Endothelial cell of umbilical vein (primary cell): ENCODE measurements at regions not wholly inside any gene's neighbourhood (a gene's known extent, or its start where the extent isn't known, plus 50 kb on each side); places are given as distances from the start of the nearest gene placed in this dataset.

Source experiments
- BruUV-seq: library from RNA; stranded (reverse); fragments of 400-500 nt; replicated peaks from 2 replicates; lab custom pipeline; 2021; lab: Mats Ljungman, UMichigan
- CTCF ChIA-PET: fragments of 300-600, 350-600 bp; sonication (Branson Sonifier 250); formaldehyde crosslinking; loops from one replicate; lab custom pipeline; 2021; ENCODE audit warnings: antibody characterized with exemption, inconsistent platforms; lab: Charles Lee
- POLR2A ChIA-PET: fragments of 300-600, 350-600 bp; sonication (Branson Sonifier 250); formaldehyde crosslinking; loops from one replicate; lab custom pipeline; 2021; ENCODE audit warnings: antibody characterized with exemption, inconsistent platforms; lab: Charles Lee
- DNase-seq: peaks from one replicate; pipeline ENCODE4 v3.0.0-alpha.2; 2011; ENCODE audit warnings: low read depth, low spot score
- FAIRE-seq: peaks from 2 replicates; lab custom pipeline; 2011; peaks lifted over from hg19 to GRCh38; lab: Jason Lieb, UNC
- H2AFZ ChIP-seq: 2 replicates; pipeline ENCODE4 v1.6.0; 2012; ENCODE audit warnings: low read depth, low read length, control low read depth, inconsistent platforms
- H3K27ac ChIP-seq: 2 replicates; pipeline ENCODE4 v1.5.1; 2011; ENCODE audit warnings: low read depth, mild to moderate bottlenecking, control low read depth, low read length, moderate library complexity; ENCODE audit not compliant: insufficient read depth
- H3K27me3 ChIP-seq, 2 experiments: 2 replicates each; pipeline versions ENCODE4 v1.6.0 to v1.6.1; 2011; ENCODE audit warnings: low read length in 2 of 2, mixed read lengths in 1 of 2; ENCODE audit not compliant: control insufficient read depth in 2 of 2, insufficient read depth in 2 of 2
- H3K36me3 ChIP-seq, 2 experiments: 2 replicates in 1 of 2; 3 replicates in 1 of 2; pipeline ENCODE4 v1.5.1; 2011; ENCODE audit warnings: low read length in 2 of 2, mild to moderate bottlenecking in 1 of 2, moderate library complexity in 1 of 2; ENCODE audit not compliant: control insufficient read depth in 2 of 2, insufficient read depth in 2 of 2; ENCODE audit errors: extremely low read depth in 1 of 2
- H3K4me1 ChIP-seq: 3 replicates; pipeline ENCODE4 v1.5.1; 2011; ENCODE audit warnings: mild to moderate bottlenecking, low read length; ENCODE audit not compliant: control insufficient read depth, insufficient read depth; ENCODE audit errors: extremely low read depth
- H3K4me2 ChIP-seq: 2 replicates; pipeline ENCODE4 v1.6.1; 2011; ENCODE audit warnings: low read length, control low read depth, mixed read lengths; ENCODE audit not compliant: insufficient read depth
- H3K4me3 ChIP-seq, 3 experiments: fragments of 200-600 bp in 1 of 3; sonication (generic), shearing (Covaris generic) in 1 of 3; replicated peaks in 1 of 3; 2 replicates each; pipeline ENCODE4 v1.5.1; 2011 to 2016; ENCODE audit warnings: control low read depth in 3 of 3, low read length in 3 of 3, mild to moderate bottlenecking in 2 of 3, inconsistent platforms in 1 of 3, low read depth in 1 of 3, moderate library complexity in 1 of 3; ENCODE audit not compliant: insufficient read depth in 1 of 3
- H3K79me2 ChIP-seq: 2 replicates; pipeline ENCODE4 v1.6.0; 2012; ENCODE audit warnings: low read length, inconsistent platforms; ENCODE audit not compliant: control insufficient read depth, insufficient read depth
- H3K9ac ChIP-seq: replicated peaks from 2 replicates; pipeline ENCODE3; 2011; ENCODE audit warnings: low read length, control low read depth; ENCODE audit not compliant: insufficient read depth; ENCODE audit errors: extremely low read depth
- H3K9me1 ChIP-seq: replicated peaks from 3 replicates; pipeline ENCODE4 v1.6.0; 2011; ENCODE audit warnings: mild to moderate bottlenecking, low read length; ENCODE audit not compliant: control insufficient read depth, insufficient read depth; ENCODE audit errors: extremely low read depth
- H3K9me3 ChIP-seq: replicated peaks from 2 replicates; pipeline ENCODE4 v1.5.1; 2012; ENCODE audit warnings: low read length, inconsistent platforms; ENCODE audit not compliant: control insufficient read depth, insufficient read depth
- H4K20me1 ChIP-seq: replicated peaks from 2 replicates; pipeline ENCODE3; 2011; ENCODE audit warnings: mild to moderate bottlenecking, low read length; ENCODE audit not compliant: control insufficient read depth, insufficient read depth; ENCODE audit errors: extremely low read depth
- CTCF ChIP-seq, 2 donors: IDR thresholded peaks; 1 replicate in 1 of 2; 2 replicates in 1 of 2; pipeline ENCODE4 v1.5.1; 2011; ENCODE audit warnings: low read length in 2 of 2, mild to moderate bottlenecking in 2 of 2, moderate library complexity in 2 of 2, control low read depth in 1 of 2, inconsistent platforms in 1 of 2, low read depth in 1 of 2; ENCODE audit not compliant: insufficient read depth in 1 of 2; ENCODE audit errors: extremely low read depth in 1 of 2
- EZH2 ChIP-seq: IDR thresholded peaks from 2 replicates; pipeline ENCODE4 v1.6.1; 2012; ENCODE audit warnings: borderline replicate concordance, low read depth, mild to moderate bottlenecking, moderate library complexity, low read length, inconsistent platforms; ENCODE audit not compliant: severe bottlenecking
- FOS ChIP-seq: IDR thresholded peaks from 2 replicates; pipeline ENCODE4 v1.6.1; 2011; ENCODE audit warnings: mild to moderate bottlenecking, low read length, moderate library complexity, borderline replicate concordance; ENCODE audit not compliant: insufficient read depth
- GATA2 ChIP-seq: IDR thresholded peaks from 2 replicates; pipeline ENCODE4 v1.7.0; 2011; ENCODE audit warnings: low read depth, mild to moderate bottlenecking, moderate library complexity, mixed read lengths, low read length; ENCODE audit not compliant: insufficient read length, insufficient read depth
- JUN ChIP-seq: IDR thresholded peaks from 2 replicates; pipeline ENCODE4 v1.6.1; 2011; ENCODE audit warnings: borderline replicate concordance, low read depth; ENCODE audit not compliant: insufficient read length, insufficient read depth
- MAX ChIP-seq: IDR thresholded peaks from 2 replicates; pipeline ENCODE4 v1.6.1; 2011; ENCODE audit not compliant: insufficient read depth, insufficient read length
- MYC ChIP-seq: IDR thresholded peaks from one replicate; pipeline ENCODE4 v1.6.1; 2011; ENCODE audit warnings: mild to moderate bottlenecking, low read depth, low read length
- POLR2A ChIP-seq: IDR thresholded peaks from 2 replicates; pipeline ENCODE4 v1.6.1; 2012; ENCODE audit warnings: low read depth, mild to moderate bottlenecking, control low read depth, low read length
- POLR2AphosphoS5 ChIP-seq: IDR thresholded peaks from 2 replicates; pipeline ENCODE4 v1.6.1; 2012; ENCODE audit warnings: low read depth, mild to moderate bottlenecking, control low read depth, low read length, moderate library complexity; ENCODE audit not compliant: insufficient read depth
- dilution Hi-C: fragments of 300-500 bp; cut with MboI; formaldehyde crosslinking; loops from one replicate; pipeline ENCODE4 v1.15.0; 2019; ENCODE audit warnings: low sequenced_read_pairs; ENCODE audit not compliant: extremely low pct_ligation_motif_present
- intact Hi-C: fragments of 100-400 bp; cut with micrococcal nuclease; formaldehyde crosslinking; loops from one replicate; pipeline ENCODE4 v1.10.0; 2022

- Histone ChIP-seq H2AFZ (no peak overlapping the region), H3K4me2 (no peak overlapping the region), H3K36me3 (no peaks in the 10 kb centered on the region), H3K4me3 (no peak overlapping the region), H3K4me1 (no peaks in the 10 kb centered on the region), H3K27me3 (no peaks in the 10 kb centered on the region), H4K20me1 (no peaks in the 10 kb centered on the region), H3K79me2 (no peaks in the 10 kb centered on the region), H3K9me1 (no peaks in the 10 kb centered on the region), H3K27ac (no peak overlapping the region), H3K9ac (no peak overlapping the region), H3K9me3 (no peaks in the 10 kb centered on the region)
- no TSS peak for BruUV-seq
- TF ChIP-seq EZH2 = no peak
- no peak for TF ChIP-seq JUN
- TF ChIP-seq GATA2 = no peak
- no peak for TF ChIP-seq FOS
- TF ChIP-seq POLR2A = no peak
- no peak for TF ChIP-seq MAX
- TF ChIP-seq MYC = no peak
- no peak for TF ChIP-seq POLR2AphosphoS5
- no peak for TF ChIP-seq CTCF (IDR thresholded peaks at IDR 0.05; ENCODE audit: extremely low read depth in 1 of 2, insufficient read depth in 1 of 2, low read depth in 1 of 2, low read length in 2 of 2)
- no peak for FAIRE-seq
- intact Hi-C loops (no loop called here), dilution Hi-C loops (no loop called here)
- no peak for DNase-seq
- POLR2A ChIA-PET = no interaction called here
- CTCF ChIA-PET = interaction anchor here (0.6 kb wide), 1 partner anchor 57 kb away, joined by 3 read pairs; no protein-coding TSS in a partner anchor
Observed at GRCh38 chr5:153884612-153884957, 154.1 kb downstream of the FAM114A2 start.
